GM12892 (cell line): ENCODE measurements at regions not wholly inside any gene's neighbourhood (a gene's known extent, or its start where the extent isn't known, plus 50 kb on each side); places are given as distances from the start of the nearest gene placed in this dataset.

Experiments
- POLR2A ChIP-seq: IDR thresholded peaks from 2 replicates; pipeline ENCODE4 v1.6.1; 2011; ENCODE audit warnings: low read depth, low read length, control low read depth
- POLR2AphosphoS5 ChIP-seq: IDR thresholded peaks from 2 replicates; pipeline ENCODE4 v1.6.1; 2011; ENCODE audit warnings: low read depth, low read length, control low read depth
- TAF1 ChIP-seq: IDR thresholded peaks from 2 replicates; pipeline ENCODE4 v1.6.1; 2011; ENCODE audit warnings: low read depth, mild to moderate bottlenecking, control low read depth, low read length, borderline replicate concordance

DNA sequence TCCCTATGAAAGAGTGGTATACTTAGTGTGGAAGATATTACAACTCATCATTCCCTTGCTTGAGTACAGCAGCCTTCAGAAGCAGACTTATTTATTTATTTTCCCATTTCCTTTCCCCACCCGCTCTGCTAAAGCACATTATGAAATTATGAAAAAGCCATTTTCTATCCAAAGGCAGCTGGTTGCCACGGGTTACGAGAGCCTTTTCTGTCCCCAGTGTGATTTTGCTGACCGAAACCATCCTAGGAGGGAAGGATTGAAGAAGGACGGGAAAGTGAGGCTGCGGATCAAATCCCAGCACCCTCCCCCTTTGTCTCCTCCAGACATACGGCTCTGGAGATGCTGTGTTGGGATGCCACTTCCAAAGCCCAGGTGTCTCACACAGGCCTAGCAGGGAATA lies 246.9 kb downstream of the TLR4 start:
- TF ChIP-seq POLR2A = no peak
- TF ChIP-seq POLR2AphosphoS5 = no peak
- TF ChIP-seq TAF1 = no peak
